GM12864 (cell line): ENCODE measurements at regions not wholly inside any gene's neighbourhood (a gene's known extent, or its start where the extent isn't known, plus 50 kb on each side); places are given as distances from the start of the nearest gene placed in this dataset.
A peak's percentile ranks its signal among the peaks of the same experiment; 100 is the strongest.

ENCODE experiments used
- DNase-seq: peaks from one replicate; pipeline ENCODE4 v3.0.0-alpha.2; 2011; ENCODE audit warnings: low read depth
- H3K4me3 ChIP-seq: 2 replicates; pipeline ENCODE4 v1.5.1; 2011; ENCODE audit warnings: mild to moderate bottlenecking, low read depth, low read length, control low read depth
- CTCF ChIP-seq: IDR thresholded peaks from 2 replicates; pipeline ENCODE4 v1.5.1; 2011; ENCODE audit warnings: low read depth, mild to moderate bottlenecking, moderate library complexity, low read length, control low read depth, inconsistent platforms; ENCODE audit errors: missing control alignments

- TF ChIP-seq CTCF: peak; percentile 73
- peak; percentile 59 for DNase-seq
- no peak overlapping the region for H3K4me3 ChIP-seq
Measured at GRCh38 chr6:137799950-137800568, 67.0 kb upstream of the TNFAIP3 start.

DNA sequence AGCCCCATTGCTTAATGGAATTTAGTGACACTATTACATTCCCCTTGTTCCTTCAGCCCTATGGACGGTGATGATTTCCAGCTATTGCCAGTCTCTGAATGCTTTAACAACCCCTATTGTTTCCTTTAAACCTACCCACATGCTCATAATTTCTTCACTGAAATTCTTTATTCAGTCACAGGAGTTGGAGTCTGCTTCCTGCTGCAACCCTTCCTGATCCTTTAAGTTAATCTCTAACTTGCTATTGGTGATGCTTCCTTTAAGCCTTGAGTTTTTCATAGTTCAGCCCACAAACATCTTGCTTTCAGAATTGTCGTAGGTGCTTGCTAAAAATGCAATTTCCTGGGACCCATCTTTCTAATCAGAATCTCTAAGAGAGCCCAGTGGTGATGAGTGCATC lies 66.3 kb upstream of the TNFAIP3 start:
- DNase-seq: no peak
- no peak for TF ChIP-seq CTCF
- H3K4me3 ChIP-seq: no peak overlapping the region

DNA sequence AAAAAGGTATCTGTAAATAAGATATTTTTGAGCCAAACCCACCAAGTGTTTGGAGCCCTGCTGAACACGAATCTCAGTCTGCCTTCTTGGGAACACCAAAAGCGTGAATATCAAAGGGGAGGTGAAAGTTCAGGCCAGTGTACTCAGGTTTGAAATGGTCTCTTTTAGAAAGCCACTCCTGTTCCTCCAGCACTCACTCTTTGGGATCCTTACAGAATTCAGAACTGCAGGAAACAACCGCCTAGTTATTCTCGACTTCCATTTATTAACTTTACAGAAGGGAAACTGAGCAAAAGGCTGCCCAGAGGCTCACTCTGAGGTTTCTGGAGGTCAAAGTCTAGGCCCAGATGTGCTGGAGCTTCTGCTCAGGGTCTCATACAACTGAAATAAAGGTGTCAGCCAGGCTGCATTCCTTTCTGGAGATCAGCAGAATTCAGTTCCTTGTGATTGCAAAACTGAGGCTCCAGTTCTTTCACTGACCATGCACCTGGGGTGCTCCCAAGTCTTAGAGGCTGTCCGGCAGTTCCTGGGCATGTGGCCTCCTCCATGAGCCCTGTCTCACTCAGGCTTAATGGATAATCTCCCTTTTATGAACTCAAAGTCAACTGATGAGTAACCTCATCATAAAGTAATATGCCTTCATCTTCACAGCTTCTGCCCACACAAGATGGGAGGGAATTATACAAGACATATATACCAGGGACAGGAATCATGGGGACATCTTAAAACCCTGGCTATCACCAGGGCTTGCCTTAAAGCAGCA lies 65.5 kb upstream of the TNFAIP3 start:
- no peak for TF ChIP-seq CTCF
- no peak for DNase-seq
- H3K4me3 ChIP-seq: no peak overlapping the region

DNA sequence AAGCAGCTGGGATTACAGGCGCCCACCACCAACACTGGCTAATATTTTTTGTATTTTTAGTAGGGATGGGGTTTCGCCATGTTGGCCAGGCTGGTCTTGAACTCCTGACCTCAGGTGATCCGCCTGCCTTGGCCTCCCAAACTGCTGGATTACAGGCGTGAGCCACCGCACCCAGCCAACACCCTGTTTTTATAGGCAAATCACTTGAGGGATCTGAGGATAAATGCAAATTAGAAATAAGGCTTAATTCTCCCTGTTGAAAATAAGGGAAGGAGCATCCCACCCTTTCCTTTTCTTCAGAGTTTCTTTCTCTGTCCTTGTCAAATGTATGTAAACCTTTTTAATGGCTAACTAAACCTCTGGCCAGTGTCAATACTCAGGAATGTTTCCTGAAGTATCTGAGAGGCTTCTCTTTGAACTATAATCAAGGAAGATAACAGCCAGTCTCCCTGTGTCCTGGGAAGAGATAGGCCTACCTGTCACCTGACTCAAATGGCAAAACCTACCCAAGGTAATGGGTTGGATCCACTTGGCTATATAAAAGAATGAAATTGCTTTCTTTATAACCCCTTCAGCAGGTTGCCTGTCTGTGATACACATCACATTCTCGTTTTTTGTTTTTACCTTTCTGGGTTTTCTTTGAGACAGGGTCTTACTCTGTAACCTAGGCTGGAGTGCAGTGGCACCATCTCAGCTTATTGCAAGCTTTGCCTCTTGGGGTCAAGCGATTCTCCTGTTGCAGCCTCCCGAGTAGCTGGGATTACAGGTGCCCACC lies 64.5 kb upstream of the TNFAIP3 start:
- no peak for DNase-seq
- H3K4me3 ChIP-seq: no peak overlapping the region
- no peak for TF ChIP-seq CTCF

DNA sequence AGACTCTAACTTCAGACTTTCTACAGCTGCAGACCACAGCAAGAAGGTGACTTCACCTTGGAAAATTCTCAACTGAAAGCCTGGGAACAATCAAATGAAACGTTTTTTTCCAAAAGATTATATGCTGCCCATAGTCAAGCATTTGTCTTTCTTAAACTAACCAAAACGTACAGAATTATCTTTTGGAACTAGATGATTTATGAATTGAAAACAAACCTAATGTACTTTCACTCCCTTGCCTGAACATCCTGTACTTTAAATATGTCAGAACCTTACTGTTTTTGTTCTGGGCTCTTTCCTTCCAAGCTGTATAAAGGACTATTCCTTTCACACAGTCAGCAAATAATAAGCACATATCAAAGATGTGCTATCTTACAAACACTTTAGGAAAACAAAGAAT lies 62.4 kb upstream of the TNFAIP3 start:
- no peak for TF ChIP-seq CTCF
- H3K4me3 ChIP-seq: no peak overlapping the region
- DNase-seq: no peak

DNA sequence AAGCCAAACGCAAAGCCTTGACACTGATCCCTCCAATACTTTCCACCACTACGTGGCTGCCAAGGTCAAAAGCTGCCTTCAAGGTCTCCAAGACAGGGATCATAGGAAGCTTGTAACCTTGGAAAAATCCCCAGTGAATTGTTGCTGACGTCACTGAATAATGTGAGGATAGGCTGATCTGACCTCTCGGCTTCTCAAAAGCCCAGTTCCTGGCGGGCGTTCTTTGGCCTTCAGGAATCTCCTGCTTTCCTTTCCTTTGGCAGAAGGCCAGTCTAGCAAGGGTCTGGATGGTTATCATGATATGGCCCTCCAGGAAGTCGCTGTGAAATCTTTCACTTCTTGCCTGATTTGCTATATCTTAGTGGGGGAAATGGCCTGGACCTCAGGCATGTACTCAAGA lies 61.4 kb upstream of the TNFAIP3 start:
- no peak overlapping the region for H3K4me3 ChIP-seq
- DNase-seq: no peak
- TF ChIP-seq CTCF: no peak
